ENCODE measurements at regions not wholly inside any gene's neighbourhood (a gene's known extent, or its start where the extent isn't known, plus 50 kb on each side); places are given as distances from the start of the nearest gene placed in this dataset.

GRCh38 chr11:112361396-112361795 lies 100.7 kb upstream of the PLET1 start:
- Histone ChIP-seq H3K9me3 (ENCODE audit: insufficient read depth, low read depth, low read length) (no peaks in the 10 kb centered on the region), H3K4me1 (ENCODE audit: insufficient read depth, low read length) (peaks cover 5% of the 10 kb centered on the region; the same call in 1 of the 2 replicates), H3K27ac (ENCODE audit: low read length) (no peak overlapping the region), H3K9ac (ENCODE audit: low read depth, low read length) (no peak overlapping the region), H3K27me3 (ENCODE audit: insufficient read depth, low read length) (no peaks in the 10 kb centered on the region), H3K36me3 (ENCODE audit: insufficient read depth, low read depth, low read length) (no peaks in the 10 kb centered on the region), H3K4me3 (ENCODE audit: low read length) (no peak overlapping the region)

GRCh38 chr11:112363527-112363926 lies 102.9 kb upstream of the PLET1 start:
- H3K36me3 ChIP-seq (ENCODE audit: insufficient read depth, low read depth, low read length) = no peaks in the 10 kb centered on the region
- peaks cover 5% of the 10 kb centered on the region; the same call in 1 of the 2 replicates for H3K4me1 ChIP-seq (ENCODE audit: insufficient read depth, low read length)
- H3K9ac ChIP-seq (ENCODE audit: low read depth, low read length) = no peak overlapping the region
- no peak overlapping the region for H3K4me3 ChIP-seq (ENCODE audit: low read length)
- no peak overlapping the region for H3K27ac ChIP-seq (ENCODE audit: low read length)
- H3K9me3 ChIP-seq (ENCODE audit: insufficient read depth, low read depth, low read length) = no peaks in the 10 kb centered on the region
- no peaks in the 10 kb centered on the region for H3K27me3 ChIP-seq (ENCODE audit: insufficient read depth, low read length)

GRCh38 chr11:112364962-112365481 lies 104.4 kb upstream of the PLET1 start:
- Histone ChIP-seq H3K27ac (ENCODE audit: low read length) (no peak overlapping the region), H3K9me3 (ENCODE audit: insufficient read depth, low read depth, low read length) (no peaks in the 10 kb centered on the region), H3K36me3 (ENCODE audit: insufficient read depth, low read depth, low read length) (no peaks in the 10 kb centered on the region), H3K4me1 (ENCODE audit: insufficient read depth, low read length) (peaks cover 5% of the 10 kb centered on the region; the same call in 1 of the 2 replicates), H3K27me3 (ENCODE audit: insufficient read depth, low read length) (no peaks in the 10 kb centered on the region), H3K9ac (ENCODE audit: low read depth, low read length) (no peak overlapping the region), H3K4me3 (ENCODE audit: low read length) (no peak overlapping the region)

GRCh38 chr11:112366012-112366411 lies 105.4 kb upstream of the PLET1 start:
- H3K27ac ChIP-seq (ENCODE audit: low read length) = no peak overlapping the region
- no peaks in the 10 kb centered on the region for H3K27me3 ChIP-seq (ENCODE audit: insufficient read depth, low read length)
- no peak overlapping the region for H3K9ac ChIP-seq (ENCODE audit: low read depth, low read length)
- no peak overlapping the region for H3K4me3 ChIP-seq (ENCODE audit: low read length)
- no peaks in the 10 kb centered on the region for H3K36me3 ChIP-seq (ENCODE audit: insufficient read depth, low read depth, low read length)
- no peaks in the 10 kb centered on the region for H3K9me3 ChIP-seq (ENCODE audit: insufficient read depth, low read depth, low read length)
- peaks cover 5% of the 10 kb centered on the region; the same call in 1 of the 2 replicates for H3K4me1 ChIP-seq (ENCODE audit: insufficient read depth, low read length)

GRCh38 chr11:112366777-112367176 lies 106.1 kb upstream of the PLET1 start:
- H3K27ac ChIP-seq (ENCODE audit: low read length) = no peak overlapping the region
- H3K36me3 ChIP-seq (ENCODE audit: insufficient read depth, low read depth, low read length) = no peaks in the 10 kb centered on the region
- H3K4me1 ChIP-seq (ENCODE audit: insufficient read depth, low read length) = peaks cover 5% of the 10 kb centered on the region; the same call in 1 of the 2 replicates
- no peak overlapping the region for H3K4me3 ChIP-seq (ENCODE audit: low read length)
- H3K9ac ChIP-seq (ENCODE audit: low read depth, low read length) = no peak overlapping the region
- H3K27me3 ChIP-seq (ENCODE audit: insufficient read depth, low read length) = no peaks in the 10 kb centered on the region
- no peaks in the 10 kb centered on the region for H3K9me3 ChIP-seq (ENCODE audit: insufficient read depth, low read depth, low read length)

- H3K27me3 ChIP-seq (ENCODE audit: insufficient read depth, low read length) = no peaks in the 10 kb centered on the region
- no peak overlapping the region for H3K4me3 ChIP-seq (ENCODE audit: low read length)
- peaks cover 4% of the 10 kb centered on the region; the same call in 1 of the 2 replicates for H3K4me1 ChIP-seq (ENCODE audit: insufficient read depth, low read length)
- no peak overlapping the region for H3K27ac ChIP-seq (ENCODE audit: low read length)
- no peaks in the 10 kb centered on the region for H3K36me3 ChIP-seq (ENCODE audit: insufficient read depth, low read depth, low read length)
- no peak overlapping the region for H3K9ac ChIP-seq (ENCODE audit: low read depth, low read length)
- H3K9me3 ChIP-seq (ENCODE audit: insufficient read depth, low read depth, low read length) = no peaks in the 10 kb centered on the region
These were observed 106.8 kb upstream of the PLET1 start for GRCh38 chr11:112367461-112367860.

GRCh38 chr11:112367895-112368294 lies 107.2 kb upstream of the PLET1 start:
- no peak overlapping the region for H3K9ac ChIP-seq (ENCODE audit: low read depth, low read length)
- H3K4me3 ChIP-seq (ENCODE audit: low read length) = no peak overlapping the region

GRCh38 chr11:112368381-112368780 lies 107.7 kb upstream of the PLET1 start:
- Histone ChIP-seq H3K9ac (ENCODE audit: low read depth, low read length) (no peak overlapping the region), H3K36me3 (ENCODE audit: insufficient read depth, low read depth, low read length) (no peaks in the 10 kb centered on the region), H3K27me3 (ENCODE audit: insufficient read depth, low read length) (no peaks in the 10 kb centered on the region), H3K9me3 (ENCODE audit: insufficient read depth, low read depth, low read length) (no peaks in the 10 kb centered on the region), H3K4me1 (ENCODE audit: insufficient read depth, low read length) (no peaks in the 10 kb centered on the region), H3K27ac (ENCODE audit: low read length) (no peak overlapping the region), H3K4me3 (ENCODE audit: low read length) (no peak overlapping the region)

More at GRCh38 chr11:112367895-112368294, 107.2 kb upstream of the PLET1 start:
- Histone ChIP-seq H3K27me3 (ENCODE audit: insufficient read depth, low read length) (no peaks in the 10 kb centered on the region), H3K4me1 (ENCODE audit: insufficient read depth, low read length) (no peaks in the 10 kb centered on the region), H3K27ac (ENCODE audit: low read length) (no peak overlapping the region), H3K36me3 (ENCODE audit: insufficient read depth, low read depth, low read length) (no peaks in the 10 kb centered on the region), H3K9me3 (ENCODE audit: insufficient read depth, low read depth, low read length) (no peaks in the 10 kb centered on the region)

- no peaks in the 10 kb centered on the region for H3K36me3 ChIP-seq (ENCODE audit: insufficient read depth, low read depth, low read length)
- H3K9me3 ChIP-seq (ENCODE audit: insufficient read depth, low read depth, low read length) = no peaks in the 10 kb centered on the region
- no peak overlapping the region for H3K27ac ChIP-seq (ENCODE audit: low read length)
- H3K27me3 ChIP-seq (ENCODE audit: insufficient read depth, low read length) = no peaks in the 10 kb centered on the region
- no peak overlapping the region for H3K9ac ChIP-seq (ENCODE audit: low read depth, low read length)
- H3K4me1 ChIP-seq (ENCODE audit: insufficient read depth, low read length) = no peaks in the 10 kb centered on the region
- no peak overlapping the region for H3K4me3 ChIP-seq (ENCODE audit: low read length)
These were observed 108.7 kb upstream of the PLET1 start for GRCh38 chr11:112369374-112369773.

GRCh38 chr11:112369916-112370315 lies 109.3 kb upstream of the PLET1 start:
- Histone ChIP-seq H3K9ac (ENCODE audit: low read depth, low read length) (no peak overlapping the region), H3K9me3 (ENCODE audit: insufficient read depth, low read depth, low read length) (no peaks in the 10 kb centered on the region), H3K4me1 (ENCODE audit: insufficient read depth, low read length) (no peaks in the 10 kb centered on the region), H3K27me3 (ENCODE audit: insufficient read depth, low read length) (no peaks in the 10 kb centered on the region), H3K27ac (ENCODE audit: low read length) (no peak overlapping the region), H3K4me3 (ENCODE audit: low read length) (no peak overlapping the region), H3K36me3 (ENCODE audit: insufficient read depth, low read depth, low read length) (no peaks in the 10 kb centered on the region)

- Histone ChIP-seq H3K9me3 (ENCODE audit: insufficient read depth, low read depth, low read length) (no peaks in the 10 kb centered on the region), H3K4me3 (ENCODE audit: low read length) (no peak overlapping the region), H3K27ac (ENCODE audit: low read length) (no peak overlapping the region), H3K4me1 (ENCODE audit: insufficient read depth, low read length) (no peaks in the 10 kb centered on the region), H3K9ac (ENCODE audit: low read depth, low read length) (no peak overlapping the region), H3K27me3 (ENCODE audit: insufficient read depth, low read length) (no peaks in the 10 kb centered on the region), H3K36me3 (ENCODE audit: insufficient read depth, low read depth, low read length) (no peaks in the 10 kb centered on the region)
These were observed 114.0 kb upstream of the PLET1 start for GRCh38 chr11:112374486-112375140.

- Histone ChIP-seq H3K9me3 (ENCODE audit: insufficient read depth, low read depth, low read length) (no peaks in the 10 kb centered on the region), H3K36me3 (ENCODE audit: insufficient read depth, low read depth, low read length) (no peaks in the 10 kb centered on the region), H3K27ac (ENCODE audit: low read length) (no peak overlapping the region), H3K4me1 (ENCODE audit: insufficient read depth, low read length) (no peaks in the 10 kb centered on the region), H3K9ac (ENCODE audit: low read depth, low read length) (no peak overlapping the region), H3K27me3 (ENCODE audit: insufficient read depth, low read length) (no peaks in the 10 kb centered on the region), H3K4me3 (ENCODE audit: low read length) (no peak overlapping the region)
These were observed 117.3 kb upstream of the PLET1 start for GRCh38 chr11:112377946-112378345.

Measured in iPS-20b (cell line).